Stimulated activated CD8-positive, alpha-beta memory T cell treated with anti-CD3 and anti-CD28 coated beads, Interleukin-7, amount 100 ng/mL, for 24 hours (primary cell): ENCODE measurements at regions not wholly inside any gene's neighbourhood (a gene's known extent, or its start where the extent isn't known, plus 50 kb on each side); places are given as distances from the start of the nearest gene placed in this dataset.

ENCODE experiments used
- DNase-seq: peaks from one replicate; pipeline ENCODE4 v3.0.0-alpha.2; 2020; ENCODE audit warnings: low read depth

- DNase-seq: no peak
Observed at GRCh38 chr22:48050836-48051235, 1288.4 kb downstream of the TBC1D22A start.

GRCh38 chr22:48049116-48049515 lies 1286.7 kb downstream of the TBC1D22A start:
- no peak for DNase-seq

- DNase-seq: no peak
Observed at GRCh38 chr22:48047722-48048500, 1285.5 kb downstream of the TBC1D22A start.

GRCh38 chr22:48045369-48045768 lies 1282.9 kb downstream of the TBC1D22A start:
- DNase-seq: no peak

GRCh38 chr22:48044487-48045060 lies 1282.1 kb downstream of the TBC1D22A start:
- no peak for DNase-seq

GRCh38 chr22:48043581-48043980 lies 1281.1 kb downstream of the TBC1D22A start:
- DNase-seq: no peak

GRCh38 chr22:48042621-48043395 lies 1280.4 kb downstream of the TBC1D22A start:
- DNase-seq: no peak

GRCh38 chr22:48039326-48039725 lies 1276.9 kb downstream of the TBC1D22A start:
- no peak for DNase-seq

- no peak for DNase-seq
Observed at GRCh38 chr22:48037618-48038017, 1275.2 kb downstream of the TBC1D22A start.

DNA sequence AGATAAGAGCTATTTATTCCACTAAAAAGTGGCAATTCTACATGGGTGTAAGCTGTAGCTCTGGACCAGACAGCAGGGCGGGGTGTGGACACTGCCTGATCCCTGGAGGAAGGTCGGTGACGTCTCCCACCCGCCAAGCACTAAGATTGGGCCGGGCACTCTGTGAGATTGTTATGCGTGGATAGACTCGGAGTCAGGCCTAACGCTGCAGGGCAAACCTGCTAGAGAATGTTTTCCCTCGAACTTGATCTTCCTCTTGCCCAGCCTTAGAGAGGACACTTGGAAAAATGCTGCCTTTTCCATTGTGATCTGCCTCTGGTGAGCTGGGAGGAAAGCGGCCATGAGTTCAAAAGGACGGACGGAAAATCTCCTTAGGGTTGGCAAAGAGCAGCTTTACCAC lies 1273.4 kb downstream of the TBC1D22A start:
- no peak for DNase-seq

DNA sequence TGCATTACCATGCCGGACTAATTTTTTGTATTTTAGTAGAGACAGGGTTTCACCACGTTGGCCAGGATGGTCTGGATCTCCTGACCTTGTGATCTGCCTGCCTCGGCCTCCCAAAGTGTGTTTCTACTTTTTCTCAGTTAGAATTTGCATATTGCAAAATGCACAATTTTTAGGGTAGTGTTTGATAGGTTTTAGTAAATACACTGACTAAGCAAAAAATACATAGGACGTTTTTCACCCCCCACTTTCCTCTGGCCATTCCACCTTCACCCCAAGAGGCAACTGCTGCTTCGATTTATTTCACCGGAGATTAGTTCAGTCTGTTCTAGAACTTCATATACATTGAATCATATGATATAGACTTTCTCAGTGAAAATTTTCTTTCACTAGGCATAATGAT lies 1269.1 kb downstream of the TBC1D22A start:
- no peak for DNase-seq

DNA sequence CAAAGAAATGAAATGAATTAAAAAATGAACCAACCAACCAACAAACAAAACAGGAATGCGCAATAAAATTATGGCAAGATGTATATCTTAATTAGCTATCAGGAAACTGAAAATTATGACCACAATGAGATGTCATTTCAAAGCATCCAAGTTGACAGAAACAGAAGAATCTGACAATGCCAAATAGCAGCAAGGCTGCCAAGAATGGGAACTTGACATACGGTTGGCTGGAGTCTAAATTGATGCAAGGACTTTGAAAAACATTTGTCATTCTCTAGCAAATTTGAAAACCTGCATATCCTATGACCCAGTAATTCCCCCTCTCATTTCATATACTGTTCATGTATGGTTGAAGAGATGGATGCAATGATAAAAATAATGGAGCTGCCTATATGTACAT lies 1262.6 kb downstream of the TBC1D22A start:
- no peak for DNase-seq

GRCh38 chr22:48021991-48022401 lies 1259.5 kb downstream of the TBC1D22A start:
- no peak for DNase-seq

DNA sequence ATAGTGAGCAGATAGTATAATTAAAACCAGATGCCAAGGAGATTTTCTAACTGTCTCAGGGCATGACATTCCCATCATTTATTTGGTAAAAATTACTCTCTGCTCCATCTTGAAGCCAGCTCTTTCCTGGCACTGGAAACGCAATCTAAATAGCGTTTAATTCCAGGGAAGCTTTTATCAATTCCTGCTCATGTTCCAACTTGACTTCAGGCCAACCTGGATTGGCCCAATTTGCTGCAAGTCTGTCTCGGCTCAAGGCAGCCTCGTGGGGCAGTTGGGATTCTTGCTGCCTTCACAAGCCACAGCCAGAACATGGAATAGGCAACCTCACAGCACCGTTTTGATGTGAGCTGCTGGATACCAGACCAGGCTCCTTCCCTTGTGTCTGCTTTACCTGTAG lies 1255.9 kb downstream of the TBC1D22A start:
- DNase-seq: no peak

DNA sequence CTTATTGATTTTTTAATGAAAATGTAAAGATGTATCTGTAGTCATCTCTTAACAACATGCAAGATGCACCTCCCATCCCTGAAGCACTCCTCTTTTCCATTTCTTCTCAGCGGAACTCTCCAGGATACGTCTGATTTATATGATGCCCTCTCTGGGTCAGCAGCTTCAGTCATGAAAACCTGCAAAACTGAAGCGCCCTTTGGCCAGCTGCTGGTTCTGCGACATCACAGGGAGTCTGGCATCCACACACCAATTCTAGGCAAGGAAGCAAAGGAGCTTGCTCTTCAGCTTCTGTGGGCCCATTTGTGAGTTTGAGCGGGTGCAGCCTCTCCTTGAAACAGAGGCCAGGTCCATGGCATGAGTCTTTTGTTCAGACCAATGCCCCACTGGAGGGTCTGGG lies 1253.3 kb downstream of the TBC1D22A start:
- no peak for DNase-seq

GRCh38 chr22:48004936-48005335 lies 1242.5 kb downstream of the TBC1D22A start:
- DNase-seq: no peak

- DNase-seq: no peak
Observed at GRCh38 chr22:48004038-48004437, 1241.6 kb downstream of the TBC1D22A start.

- no peak for DNase-seq
Observed at GRCh38 chr22:48001101-48001500, 1238.7 kb downstream of the TBC1D22A start.

DNA sequence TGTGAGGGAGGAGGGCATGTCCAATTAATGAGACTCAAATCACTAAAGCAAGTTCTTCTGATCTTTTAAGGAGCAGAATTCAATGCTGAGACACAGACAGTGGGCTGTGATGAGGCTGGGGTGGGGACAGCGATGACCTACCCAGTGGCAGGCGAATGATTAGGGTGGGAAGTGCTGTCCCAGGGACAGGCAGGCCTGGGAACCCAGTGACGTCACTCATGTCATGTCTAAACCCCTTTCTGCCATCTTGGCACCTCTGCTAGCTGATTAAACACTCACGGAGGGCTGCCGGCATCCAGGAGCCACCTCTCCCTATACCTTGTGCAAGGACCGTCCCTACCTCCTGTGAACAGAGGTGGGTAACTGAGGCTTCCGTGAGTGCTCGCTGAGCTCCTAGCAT lies 1235.2 kb downstream of the TBC1D22A start:
- no peak for DNase-seq

- no peak for DNase-seq
Observed at GRCh38 chr22:47997052-47997590, 1234.7 kb downstream of the TBC1D22A start.

GRCh38 chr22:47996446-47996857 lies 1234.0 kb downstream of the TBC1D22A start:
- no peak for DNase-seq

GRCh38 chr22:47995718-47996117 lies 1233.3 kb downstream of the TBC1D22A start:
- DNase-seq: no peak

DNA sequence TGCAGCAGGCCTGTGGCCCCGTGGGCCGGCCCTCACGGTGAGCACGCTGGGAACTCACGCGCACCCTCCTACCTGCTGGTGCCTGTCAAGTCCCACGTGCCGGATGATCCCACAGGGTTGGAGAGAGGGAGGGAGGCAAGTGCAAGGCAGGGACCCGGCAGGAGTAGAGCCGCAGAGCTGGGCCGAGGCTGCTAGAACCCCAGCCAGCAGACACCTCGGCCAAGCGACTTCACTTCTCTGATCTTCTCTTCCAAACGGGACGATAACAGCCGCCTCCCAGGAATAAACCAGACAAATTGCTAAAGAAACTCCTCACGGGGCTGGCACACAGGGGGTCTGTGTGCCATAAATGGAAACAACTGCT lies 1232.8 kb downstream of the TBC1D22A start:
- no peak for DNase-seq
